ENCODE measurements at regions not wholly inside any gene's neighbourhood (a gene's known extent, or its start where the extent isn't known, plus 50 kb on each side); places are given as distances from the start of the nearest gene placed in this dataset.

DNA sequence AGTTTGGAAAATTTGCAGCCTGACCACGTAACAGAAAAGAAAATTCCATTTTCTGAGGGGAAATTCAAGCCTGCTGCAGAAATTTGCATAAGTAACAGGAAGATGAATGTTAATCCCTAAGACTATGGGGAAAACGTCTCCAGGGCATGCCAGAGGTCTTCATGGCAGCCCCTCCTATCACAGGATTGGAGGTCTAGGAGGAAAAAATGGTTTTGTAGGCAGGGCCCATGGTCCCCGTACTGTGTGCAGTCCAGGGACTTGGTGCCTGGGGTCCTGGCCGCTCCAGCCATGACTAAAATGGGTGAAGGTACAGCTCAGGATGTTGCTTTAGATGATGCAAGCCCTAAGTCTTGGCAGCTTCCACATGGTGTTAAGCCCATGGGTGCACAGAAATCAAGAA is 437.3 kb upstream of the SEMA3A start:
- H3K4me3 Mint-ChIP-seq, result no peak overlapping the region
- H3K4me1 Mint-ChIP-seq (ENCODE audit: unreplicated experiment), result no peaks in the 10 kb centered on the region
- no peak overlapping the region for H3K27ac Mint-ChIP-seq
- peaks cover 9% of the 10 kb centered on the region for H3K36me3 Mint-ChIP-seq
- TF ChIP-seq, protein P1, sequence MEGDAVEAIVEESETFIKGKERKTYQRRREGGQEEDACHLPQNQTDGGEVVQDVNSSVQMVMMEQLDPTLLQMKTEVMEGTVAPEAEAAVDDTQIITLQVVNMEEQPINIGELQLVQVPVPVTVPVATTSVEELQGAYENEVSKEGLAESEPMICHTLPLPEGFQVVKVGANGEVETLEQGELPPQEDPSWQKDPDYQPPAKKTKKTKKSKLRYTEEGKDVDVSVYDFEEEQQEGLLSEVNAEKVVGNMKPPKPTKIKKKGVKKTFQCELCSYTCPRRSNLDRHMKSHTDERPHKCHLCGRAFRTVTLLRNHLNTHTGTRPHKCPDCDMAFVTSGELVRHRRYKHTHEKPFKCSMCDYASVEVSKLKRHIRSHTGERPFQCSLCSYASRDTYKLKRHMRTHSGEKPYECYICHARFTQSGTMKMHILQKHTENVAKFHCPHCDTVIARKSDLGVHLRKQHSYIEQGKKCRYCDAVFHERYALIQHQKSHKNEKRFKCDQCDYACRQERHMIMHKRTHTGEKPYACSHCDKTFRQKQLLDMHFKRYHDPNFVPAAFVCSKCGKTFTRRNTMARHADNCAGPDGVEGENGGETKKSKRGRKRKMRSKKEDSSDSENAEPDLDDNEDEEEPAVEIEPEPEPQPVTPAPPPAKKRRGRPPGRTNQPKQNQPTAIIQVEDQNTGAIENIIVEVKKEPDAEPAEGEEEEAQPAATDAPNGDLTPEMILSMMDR (conservative IDR thresholded peaks at IDR 0.05), result no peak
- peaks cover 20% of the 10 kb centered on the region for H3K9me3 Mint-ChIP-seq
- H3K27me3 Mint-ChIP-seq, result no peaks in the 10 kb centered on the region
- DNase-seq (ENCODE audit: extremely low spot score, unreplicated experiment), result no peak

DNA sequence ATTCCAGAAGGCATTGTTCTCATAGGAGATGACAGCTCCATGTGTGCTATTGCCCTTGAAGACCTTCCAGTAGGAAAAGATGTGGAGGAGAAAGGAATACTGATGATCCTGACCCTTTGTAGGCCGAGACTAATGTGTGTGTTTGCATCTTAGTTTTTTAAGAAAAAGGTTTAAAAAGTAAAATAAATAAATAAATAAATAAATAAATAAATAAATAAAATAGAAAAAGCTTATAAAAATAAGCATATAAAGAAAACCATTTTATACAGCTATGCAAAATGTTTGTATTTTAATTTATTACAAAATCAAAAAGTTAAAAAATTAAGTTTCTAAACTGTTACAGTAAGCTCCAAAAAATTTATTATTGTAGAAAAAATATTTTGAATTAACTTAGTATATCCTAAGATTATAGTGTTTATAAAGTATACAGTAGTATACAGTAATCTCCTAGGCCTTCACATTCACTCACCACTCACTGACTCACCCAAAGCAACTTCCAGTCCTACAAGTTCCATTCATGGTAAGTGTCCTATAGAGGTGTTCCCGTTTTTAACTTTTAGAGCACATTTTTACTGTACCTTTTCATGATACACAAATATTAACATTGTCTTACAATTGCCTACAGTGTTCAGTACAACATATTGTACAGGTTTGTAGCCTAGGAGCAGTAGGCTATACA is 435.2 kb upstream of the SEMA3A start:
- TF ChIP-seq, protein P1 (conservative IDR thresholded peaks at IDR 0.05), result no peak
- Mint-ChIP-seq H3K27me3 (no peaks in the 10 kb centered on the region), H3K4me3 (no peak overlapping the region), H3K9me3 (peaks cover 10% of the 10 kb centered on the region), H3K4me1 (ENCODE audit: unreplicated experiment) (no peaks in the 10 kb centered on the region), H3K27ac (no peak overlapping the region), H3K36me3 (peaks cover 9% of the 10 kb centered on the region)
- no peak for DNase-seq (ENCODE audit: extremely low spot score, unreplicated experiment)

DNA sequence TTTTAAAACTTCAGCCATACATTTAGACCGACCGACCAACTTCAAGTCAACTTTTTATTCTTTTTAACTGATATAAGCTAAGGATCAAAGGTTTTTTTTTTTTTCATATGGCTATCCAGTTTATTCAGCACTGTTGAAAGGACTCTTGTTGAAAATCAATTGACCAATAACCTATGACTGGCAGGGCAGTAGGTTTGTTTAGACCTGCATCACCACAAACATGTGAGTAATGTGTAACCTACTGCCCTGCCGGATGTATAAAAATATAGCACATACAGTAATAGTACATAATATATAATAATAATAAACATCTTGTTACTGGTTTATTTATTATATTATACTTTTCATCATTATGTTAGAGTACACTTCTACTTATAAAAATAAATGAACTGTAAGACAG is 434.6 kb upstream of the SEMA3A start:
- peaks cover 9% of the 10 kb centered on the region for H3K36me3 Mint-ChIP-seq
- H3K27me3 Mint-ChIP-seq, result no peaks in the 10 kb centered on the region
- H3K27ac Mint-ChIP-seq, result no peak overlapping the region
- no peaks in the 10 kb centered on the region for H3K4me1 Mint-ChIP-seq (ENCODE audit: unreplicated experiment)
- peaks cover 10% of the 10 kb centered on the region for H3K9me3 Mint-ChIP-seq
- no peak overlapping the region for H3K4me3 Mint-ChIP-seq
- no peak for DNase-seq (ENCODE audit: extremely low spot score, unreplicated experiment)
- TF ChIP-seq, protein P1 (conservative IDR thresholded peaks at IDR 0.05), result no peak

DNA sequence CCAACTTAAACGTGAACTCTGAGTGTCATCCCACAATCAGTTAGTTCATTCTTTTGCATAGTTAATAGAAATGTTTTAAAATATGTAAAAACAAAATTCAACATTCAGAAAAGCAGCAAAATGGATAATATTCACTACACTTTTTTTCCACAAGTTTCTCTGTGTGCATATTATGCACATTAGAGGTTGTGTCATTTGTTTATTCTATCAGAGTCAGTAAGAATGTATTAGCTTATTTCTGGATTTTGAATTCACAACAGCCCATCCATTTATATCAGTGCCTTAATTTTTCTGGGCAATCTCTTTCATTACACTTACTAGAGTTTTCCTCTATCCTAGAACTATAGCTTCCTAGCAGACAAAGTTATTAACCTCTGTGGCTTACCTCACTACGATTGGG is 432.7 kb upstream of the SEMA3A start:
- no peak for DNase-seq (ENCODE audit: extremely low spot score, unreplicated experiment)
- Mint-ChIP-seq H3K4me1 (ENCODE audit: unreplicated experiment) (no peaks in the 10 kb centered on the region), H3K27ac (no peak overlapping the region), H3K4me3 (no peak overlapping the region), H3K27me3 (no peaks in the 10 kb centered on the region), H3K36me3 (no peaks in the 10 kb centered on the region), H3K9me3 (no peaks in the 10 kb centered on the region)
- TF ChIP-seq, protein P1 (conservative IDR thresholded peaks at IDR 0.05), result no peak

DNA sequence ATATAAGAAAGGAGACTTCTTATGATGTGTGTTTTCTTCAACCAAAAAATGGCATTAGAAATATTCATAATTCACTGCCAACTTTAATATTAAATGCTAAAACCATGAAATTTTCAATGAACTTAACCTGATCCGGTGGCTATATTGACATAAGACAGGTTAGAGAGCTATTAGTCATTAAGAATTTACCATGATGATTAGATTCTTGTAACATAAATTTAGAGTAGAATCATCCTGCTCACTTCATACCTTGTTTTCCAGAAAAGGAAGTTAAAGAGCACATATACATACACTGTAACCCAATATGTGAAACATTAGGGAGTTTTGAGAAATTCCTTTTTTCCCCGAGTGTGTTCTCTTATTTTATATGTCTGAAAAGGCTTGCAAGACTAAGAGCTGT is 430.3 kb upstream of the SEMA3A start:
- Mint-ChIP-seq H3K36me3 (no peaks in the 10 kb centered on the region), H3K9me3 (no peaks in the 10 kb centered on the region), H3K27ac (no peak overlapping the region), H3K4me1 (ENCODE audit: unreplicated experiment) (no peaks in the 10 kb centered on the region), H3K4me3 (no peak overlapping the region), H3K27me3 (no peaks in the 10 kb centered on the region)
- DNase-seq (ENCODE audit: extremely low spot score, unreplicated experiment), result no peak
- TF ChIP-seq, protein P1 (conservative IDR thresholded peaks at IDR 0.05), result no peak

DNA sequence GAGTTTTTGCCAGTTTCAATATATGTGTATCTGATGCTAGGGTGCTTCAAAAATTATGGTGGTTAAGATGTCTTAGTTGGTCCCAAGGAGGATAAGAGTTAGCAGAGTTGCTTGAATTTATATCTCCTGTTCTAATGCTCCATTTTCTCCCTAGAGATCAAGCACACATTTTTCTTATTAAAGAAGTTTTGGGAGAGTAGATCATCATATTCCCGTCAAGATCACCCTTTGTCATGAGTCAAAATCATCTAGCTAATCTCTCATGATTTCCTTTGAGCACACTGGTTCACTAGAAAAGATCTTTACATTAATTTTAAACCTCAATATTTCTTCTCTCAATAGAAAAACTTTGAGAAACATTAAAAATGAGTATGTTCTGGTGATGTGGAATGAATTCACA is 429.9 kb upstream of the SEMA3A start:
- H3K27me3 Mint-ChIP-seq, result no peaks in the 10 kb centered on the region
- no peaks in the 10 kb centered on the region for H3K9me3 Mint-ChIP-seq
- DNase-seq (ENCODE audit: extremely low spot score, unreplicated experiment), result no peak
- H3K27ac Mint-ChIP-seq, result no peak overlapping the region
- no peaks in the 10 kb centered on the region for H3K4me1 Mint-ChIP-seq (ENCODE audit: unreplicated experiment)
- H3K4me3 Mint-ChIP-seq, result no peak overlapping the region
- TF ChIP-seq, protein P1 (conservative IDR thresholded peaks at IDR 0.05), result no peak
- no peaks in the 10 kb centered on the region for H3K36me3 Mint-ChIP-seq

All from type B pancreatic cell (in vitro differentiated cells).